SK-N-SH treated with all-trans-retinoic acid at 6 μM for 48 hours (cell line): ENCODE measurements at regions not wholly inside any gene's neighbourhood (a gene's known extent, or its start where the extent isn't known, plus 50 kb on each side); places are given as distances from the start of the nearest gene placed in this dataset.

Experiments
- BACH2 ChIP-seq: fragments of 250-450 bp; sonication (Bioruptor Pico); IDR thresholded peaks from 2 replicates; pipeline ENCODE4 v1.9.0; 2021; ENCODE audit warnings: mild to moderate bottlenecking, borderline replicate concordance
- CSDC2 ChIP-seq: fragments of 250-450 bp; sonication (Bioruptor Pico); IDR thresholded peaks from 2 replicates; pipeline ENCODE4 v1.5.0; 2020; ENCODE audit warnings: mild to moderate bottlenecking, moderate library complexity
- ISL1 ChIP-seq: fragments of 250-450 bp; sonication (Bioruptor Pico); IDR thresholded peaks from 2 replicates; pipeline ENCODE4 v2.1.2; 2022; ENCODE audit warnings: mild to moderate bottlenecking, moderate library complexity
- OSR1 ChIP-seq: fragments of 250-450 bp; sonication (Bioruptor Pico); IDR thresholded peaks from 2 replicates; pipeline ENCODE4 v1.8.0; 2022; ENCODE audit warnings: moderate library complexity, mild to moderate bottlenecking, inconsistent platforms
- PATZ1 ChIP-seq: fragments of 250-450 bp; sonication (Bioruptor Pico); IDR thresholded peaks from 2 replicates; pipeline ENCODE4 v1.8.0; 2020; ENCODE audit warnings: mild to moderate bottlenecking, moderate library complexity, borderline replicate concordance
- SNAI2 ChIP-seq: fragments of 250-450 bp; sonication (Bioruptor Pico); IDR thresholded peaks from 2 replicates; pipeline ENCODE4 v1.5.0; 2020; ENCODE audit warnings: mild to moderate bottlenecking, moderate library complexity
- ZFP3 ChIP-seq: fragments of 250-450 bp; sonication (Bioruptor Pico); IDR thresholded peaks from 2 replicates; pipeline ENCODE4 v1.5.0; 2020; ENCODE audit warnings: mild to moderate bottlenecking, moderate library complexity
- ZFP30 ChIP-seq: fragments of 450-650 bp; formaldehyde crosslinking; IDR thresholded peaks from 2 replicates; pipeline ENCODE4 v1.5.0; 2022; ENCODE audit warnings: mild to moderate bottlenecking, moderate library complexity
- ZNF565 ChIP-seq: fragments of 450-650 bp; formaldehyde crosslinking; conservative IDR thresholded peaks from 2 replicates; pipeline ENCODE4 v1.5.0; 2020; ENCODE audit warnings: low read depth, mild to moderate bottlenecking, moderate library complexity
- ZNF70 ChIP-seq: fragments of 450-650 bp; formaldehyde crosslinking; IDR thresholded peaks from 2 replicates; pipeline ENCODE4 v1.5.0; 2020; ENCODE audit warnings: mild to moderate bottlenecking, moderate library complexity
- ZNF8 ChIP-seq: fragments of 450-650 bp; formaldehyde crosslinking; IDR thresholded peaks from 2 replicates; pipeline ENCODE4 v1.5.0; 2020; ENCODE audit warnings: mild to moderate bottlenecking, moderate library complexity
- TF ChIP-seq, protein P1 (sequence below): fragments of 250-450 bp; sonication (Bioruptor Pico); IDR thresholded peaks from 2 replicates; pipeline ENCODE4 v1.5.1; 2021; ENCODE audit warnings: mild to moderate bottlenecking, moderate library complexity
- TF ChIP-seq, protein P2 (sequence below): fragments of 250-450 bp; sonication (Bioruptor Pico); IDR thresholded peaks from 2 replicates; pipeline ENCODE4 v1.8.0; 2021; ENCODE audit warnings: low read depth, mild to moderate bottlenecking, moderate library complexity, borderline replicate concordance
- TF ChIP-seq, protein P3 (sequence below): fragments of 250-450 bp; sonication (Bioruptor Pico); IDR thresholded peaks from 2 replicates; pipeline ENCODE4 v1.5.1; 2020; ENCODE audit warnings: low read depth, mild to moderate bottlenecking, moderate library complexity

DNA sequence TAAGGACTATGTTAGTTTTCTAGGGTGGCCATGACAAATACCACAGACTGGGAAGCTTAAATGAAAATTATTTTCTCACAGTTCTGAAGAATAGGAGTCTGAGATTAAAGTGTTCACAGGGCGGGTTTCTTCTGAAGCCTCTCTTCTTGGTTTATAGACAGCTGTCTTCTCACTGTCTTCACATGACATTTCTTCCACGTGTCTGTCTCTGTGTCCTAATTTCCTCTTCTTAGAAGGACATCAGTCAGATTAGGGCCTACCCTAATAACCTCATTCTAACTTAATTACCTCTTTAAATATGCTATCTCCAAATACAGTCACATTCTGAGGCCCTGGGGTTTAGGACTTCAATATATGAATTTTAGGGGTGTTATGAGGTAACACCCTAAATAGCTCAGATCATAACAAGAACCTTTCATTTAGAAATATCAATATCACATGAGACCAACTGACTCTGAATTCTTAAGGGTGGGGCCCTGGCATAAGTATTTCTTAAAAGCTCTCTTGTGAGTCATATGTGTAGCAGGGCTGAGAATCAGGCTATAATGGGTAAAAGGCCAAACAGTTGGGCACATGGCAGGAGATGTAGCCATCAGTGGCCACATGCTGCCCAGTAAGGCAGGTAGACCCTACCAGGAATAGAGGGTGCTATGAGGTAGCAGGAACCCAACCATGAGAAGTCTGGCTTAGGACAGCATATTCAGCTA lies 62.0 kb upstream of the TENT5A start:
- TF ChIP-seq PATZ1 (no peak), ZFP30 (CRISPR knock-in tag) (no peak), ZNF8 (CRISPR knock-in tag) (no peak), CSDC2 (no peak), ZNF70 (CRISPR knock-in tag) (no peak), OSR1 (CRISPR knock-in tag) (no peak), BACH2 (CRISPR knock-in tag) (no peak), ZFP3 (CRISPR knock-in tag) (no peak), ISL1 (CRISPR knock-in tag) (no peak), SNAI2 (CRISPR knock-in tag) (no peak), ZNF565 (no peak)
- TF ChIP-seq, protein P1, sequence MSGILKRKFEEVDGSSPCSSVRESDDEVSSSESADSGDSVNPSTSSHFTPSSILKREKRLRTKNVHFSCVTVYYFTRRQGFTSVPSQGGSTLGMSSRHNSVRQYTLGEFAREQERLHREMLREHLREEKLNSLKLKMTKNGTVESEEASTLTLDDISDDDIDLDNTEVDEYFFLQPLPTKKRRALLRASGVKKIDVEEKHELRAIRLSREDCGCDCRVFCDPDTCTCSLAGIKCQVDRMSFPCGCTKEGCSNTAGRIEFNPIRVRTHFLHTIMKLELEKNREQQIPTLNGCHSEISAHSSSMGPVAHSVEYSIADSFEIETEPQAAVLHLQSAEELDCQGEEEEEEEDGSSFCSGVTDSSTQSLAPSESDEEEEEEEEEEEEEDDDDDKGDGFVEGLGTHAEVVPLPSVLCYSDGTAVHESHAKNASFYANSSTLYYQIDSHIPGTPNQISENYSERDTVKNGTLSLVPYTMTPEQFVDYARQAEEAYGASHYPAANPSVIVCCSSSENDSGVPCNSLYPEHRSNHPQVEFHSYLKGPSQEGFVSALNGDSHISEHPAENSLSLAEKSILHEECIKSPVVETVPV (CRISPR knock-in tag), result no peak
- TF ChIP-seq, protein P2, sequence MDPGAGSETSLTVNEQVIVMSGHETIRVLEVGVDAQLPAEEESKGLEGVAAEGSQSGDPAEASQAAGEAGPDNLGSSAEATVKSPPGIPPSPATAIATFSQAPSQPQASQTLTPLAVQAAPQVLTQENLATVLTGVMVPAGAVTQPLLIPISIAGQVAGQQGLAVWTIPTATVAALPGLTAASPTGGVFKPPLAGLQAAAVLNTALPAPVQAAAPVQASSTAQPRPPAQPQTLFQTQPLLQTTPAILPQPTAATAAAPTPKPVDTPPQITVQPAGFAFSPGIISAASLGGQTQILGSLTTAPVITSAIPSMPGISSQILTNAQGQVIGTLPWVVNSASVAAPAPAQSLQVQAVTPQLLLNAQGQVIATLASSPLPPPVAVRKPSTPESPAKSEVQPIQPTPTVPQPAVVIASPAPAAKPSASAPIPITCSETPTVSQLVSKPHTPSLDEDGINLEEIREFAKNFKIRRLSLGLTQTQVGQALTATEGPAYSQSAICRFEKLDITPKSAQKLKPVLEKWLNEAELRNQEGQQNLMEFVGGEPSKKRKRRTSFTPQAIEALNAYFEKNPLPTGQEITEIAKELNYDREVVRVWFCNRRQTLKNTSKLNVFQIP (CRISPR knock-in tag), result no peak
- TF ChIP-seq, protein P3, sequence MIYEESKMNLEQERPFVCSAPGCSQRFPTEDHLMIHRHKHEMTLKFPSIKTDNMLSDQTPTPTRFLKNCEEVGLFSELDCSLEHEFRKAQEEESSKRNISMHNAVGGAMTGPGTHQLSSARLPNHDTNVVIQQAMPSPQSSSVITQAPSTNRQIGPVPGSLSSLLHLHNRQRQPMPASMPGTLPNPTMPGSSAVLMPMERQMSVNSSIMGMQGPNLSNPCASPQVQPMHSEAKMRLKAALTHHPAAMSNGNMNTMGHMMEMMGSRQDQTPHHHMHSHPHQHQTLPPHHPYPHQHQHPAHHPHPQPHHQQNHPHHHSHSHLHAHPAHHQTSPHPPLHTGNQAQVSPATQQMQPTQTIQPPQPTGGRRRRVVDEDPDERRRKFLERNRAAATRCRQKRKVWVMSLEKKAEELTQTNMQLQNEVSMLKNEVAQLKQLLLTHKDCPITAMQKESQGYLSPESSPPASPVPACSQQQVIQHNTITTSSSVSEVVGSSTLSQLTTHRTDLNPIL, result no peak
